ENCODE measurements at regions not wholly inside any gene's neighbourhood (a gene's known extent, or its start where the extent isn't known, plus 50 kb on each side); places are given as distances from the start of the nearest gene placed in this dataset.

DNA sequence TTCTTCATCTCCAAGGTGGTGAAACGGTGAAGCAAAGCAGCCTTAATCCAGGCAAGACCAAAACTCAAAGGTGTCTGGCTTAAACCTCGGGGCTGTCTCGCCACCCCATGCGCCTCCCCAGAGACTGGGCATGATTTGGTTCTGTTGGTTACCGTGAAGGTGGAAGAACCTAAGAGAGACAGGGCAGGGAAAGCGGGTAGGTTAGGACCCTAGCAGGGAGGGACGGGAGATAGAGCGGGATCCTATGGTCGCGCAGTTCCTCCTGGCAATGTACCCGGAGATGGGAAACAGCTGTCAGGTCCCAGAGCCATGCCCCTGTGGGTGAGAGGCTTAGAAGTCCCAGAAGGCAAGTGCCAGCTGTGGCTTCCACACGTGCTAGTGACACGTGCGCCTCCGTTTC, 418.3 kb upstream of the IRX1 start:
- Histone ChIP-seq H3K27me3 (ENCODE audit: control insufficient read depth, insufficient read depth, low read length) (no peaks in the 10 kb centered on the region), H3K27ac (ENCODE audit: low read depth, low read length) (no peak overlapping the region), H3K4me3 (ENCODE audit: low read depth, low read length) (no peak overlapping the region), H3K4me1 (ENCODE audit: control insufficient read depth, insufficient read depth, low read length) (peaks cover 5% of the 10 kb centered on the region), H3K9me3 (ENCODE audit: control insufficient read depth, insufficient read depth, low read depth, low read length) (no peaks in the 10 kb centered on the region), H3K36me3 (ENCODE audit: control insufficient read depth, insufficient read depth, low read length) (no peaks in the 10 kb centered on the region), H3K9ac (ENCODE audit: low read length) (no peak overlapping the region)

DNA sequence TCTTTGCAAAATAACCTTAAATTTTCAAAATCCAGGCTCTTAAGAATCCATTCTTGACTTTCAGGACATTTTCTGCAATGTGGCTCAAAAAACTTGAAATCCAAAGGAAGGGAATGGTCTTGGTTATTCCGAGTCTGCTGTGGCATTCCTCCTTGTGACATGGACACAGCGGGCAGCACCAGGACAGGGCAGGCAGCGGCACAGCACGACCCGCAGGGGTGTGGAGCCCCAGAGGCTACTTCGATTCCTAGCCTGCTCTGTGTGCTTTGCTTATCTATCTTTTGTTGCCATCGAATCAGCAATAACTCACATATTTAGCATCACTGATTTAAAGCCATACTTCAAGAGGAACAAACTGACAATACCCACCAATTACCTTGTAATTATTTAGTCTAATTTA, 420.2 kb upstream of the IRX1 start:
- no peak overlapping the region for H3K4me3 ChIP-seq (ENCODE audit: low read depth, low read length)
- no peaks in the 10 kb centered on the region for H3K27me3 ChIP-seq (ENCODE audit: control insufficient read depth, insufficient read depth, low read length)
- H3K27ac ChIP-seq (ENCODE audit: low read depth, low read length), result no peak overlapping the region
- peaks cover 5% of the 10 kb centered on the region for H3K4me1 ChIP-seq (ENCODE audit: control insufficient read depth, insufficient read depth, low read length)
- H3K9ac ChIP-seq (ENCODE audit: low read length), result no peak overlapping the region
- no peaks in the 10 kb centered on the region for H3K36me3 ChIP-seq (ENCODE audit: control insufficient read depth, insufficient read depth, low read length)
- no peaks in the 10 kb centered on the region for H3K9me3 ChIP-seq (ENCODE audit: control insufficient read depth, insufficient read depth, low read depth, low read length)

- Histone ChIP-seq H3K36me3 (ENCODE audit: control insufficient read depth, insufficient read depth, low read length) (no peaks in the 10 kb centered on the region), H3K27ac (ENCODE audit: low read depth, low read length) (no peak overlapping the region), H3K27me3 (ENCODE audit: control insufficient read depth, insufficient read depth, low read length) (no peaks in the 10 kb centered on the region), H3K9ac (ENCODE audit: low read length) (no peak overlapping the region), H3K4me3 (ENCODE audit: low read depth, low read length) (no peak overlapping the region), H3K4me1 (ENCODE audit: control insufficient read depth, insufficient read depth, low read length) (no peaks in the 10 kb centered on the region), H3K9me3 (ENCODE audit: control insufficient read depth, insufficient read depth, low read depth, low read length) (peaks cover 30% of the 10 kb centered on the region)
These were observed 416.0 kb upstream of the IRX2 start for GRCh38 chr5:3167473-3167872.

DNA sequence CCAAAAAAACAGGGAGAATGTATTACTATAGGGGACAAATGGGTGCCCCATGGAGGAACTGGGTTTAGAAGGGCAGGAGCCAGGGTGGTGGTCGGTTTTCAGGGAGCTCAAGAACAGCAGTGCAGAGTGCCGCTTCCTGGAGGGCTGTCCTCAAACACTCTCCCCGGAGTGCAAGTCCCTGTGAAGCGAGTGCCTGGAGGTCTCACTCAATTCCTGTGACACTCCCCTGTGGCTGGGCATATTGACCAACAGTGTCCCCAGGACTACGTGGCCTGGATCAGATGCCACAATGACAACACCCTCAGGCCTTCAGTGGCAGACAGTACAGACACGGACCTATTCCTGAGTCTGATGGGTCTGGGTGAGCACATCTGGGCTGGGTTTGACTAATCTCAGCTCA, 412.1 kb upstream of the IRX2 start:
- Histone ChIP-seq H3K27ac (ENCODE audit: low read depth, low read length) (no peak overlapping the region), H3K9ac (ENCODE audit: low read length) (no peak overlapping the region), H3K27me3 (ENCODE audit: control insufficient read depth, insufficient read depth, low read length) (no peaks in the 10 kb centered on the region), H3K9me3 (ENCODE audit: control insufficient read depth, insufficient read depth, low read depth, low read length) (peaks cover 26% of the 10 kb centered on the region), H3K36me3 (ENCODE audit: control insufficient read depth, insufficient read depth, low read length) (no peaks in the 10 kb centered on the region), H3K4me1 (ENCODE audit: control insufficient read depth, insufficient read depth, low read length) (no peaks in the 10 kb centered on the region), H3K4me3 (ENCODE audit: low read depth, low read length) (no peak overlapping the region)

- H3K4me3 ChIP-seq (ENCODE audit: low read depth, low read length), result no peak overlapping the region
- H3K9me3 ChIP-seq (ENCODE audit: control insufficient read depth, insufficient read depth, low read depth, low read length), result peaks cover 9% of the 10 kb centered on the region; the same call in 1 of the 2 replicates
- H3K4me1 ChIP-seq (ENCODE audit: control insufficient read depth, insufficient read depth, low read length), result no peaks in the 10 kb centered on the region
- H3K36me3 ChIP-seq (ENCODE audit: control insufficient read depth, insufficient read depth, low read length), result no peaks in the 10 kb centered on the region
- no peak overlapping the region for H3K27ac ChIP-seq (ENCODE audit: low read depth, low read length)
- no peaks in the 10 kb centered on the region for H3K27me3 ChIP-seq (ENCODE audit: control insufficient read depth, insufficient read depth, low read length)
- no peak overlapping the region for H3K9ac ChIP-seq (ENCODE audit: low read length)
These were observed 410.2 kb upstream of the IRX2 start for GRCh38 chr5:3161672-3162071.

- Histone ChIP-seq H3K4me1 (ENCODE audit: control insufficient read depth, insufficient read depth, low read length) (0 out of 2 replicates have a peak, but pooled peaks cover 3% of the 10 kb centered on the region), H3K27me3 (ENCODE audit: control insufficient read depth, insufficient read depth, low read length) (no peaks in the 10 kb centered on the region), H3K9ac (ENCODE audit: low read length) (no peak overlapping the region), H3K36me3 (ENCODE audit: control insufficient read depth, insufficient read depth, low read length) (no peaks in the 10 kb centered on the region), H3K27ac (ENCODE audit: low read depth, low read length) (no peak overlapping the region), H3K9me3 (ENCODE audit: control insufficient read depth, insufficient read depth, low read depth, low read length) (no peaks in the 10 kb centered on the region), H3K4me3 (ENCODE audit: low read depth, low read length) (no peak overlapping the region)
These were observed 405.7 kb upstream of the IRX2 start for GRCh38 chr5:3157214-3157613.

DNA sequence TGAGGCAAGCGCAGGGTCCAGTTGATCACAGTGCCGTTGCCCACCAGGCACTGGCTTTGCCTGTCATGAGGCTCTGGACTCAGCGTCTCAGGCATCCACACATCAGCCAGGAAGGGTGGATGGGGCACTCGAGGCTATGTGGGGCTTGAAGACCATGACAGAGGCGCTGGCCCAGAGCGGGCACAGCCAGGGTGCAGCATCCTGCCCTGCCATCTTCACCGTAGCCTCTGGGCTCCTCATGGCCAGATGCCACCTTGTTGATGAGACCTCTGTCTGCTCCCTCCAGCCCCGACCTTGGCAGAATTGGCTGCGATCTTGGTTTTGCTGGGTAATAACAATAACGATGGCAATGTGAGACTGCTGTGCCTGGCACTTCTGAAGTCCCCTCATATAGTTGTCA, 404.2 kb upstream of the IRX2 start:
- H3K36me3 ChIP-seq (ENCODE audit: control insufficient read depth, insufficient read depth, low read length), result no peaks in the 10 kb centered on the region
- H3K27ac ChIP-seq (ENCODE audit: low read depth, low read length), result no peak overlapping the region
- H3K4me3 ChIP-seq (ENCODE audit: low read depth, low read length), result no peak overlapping the region
- H3K4me1 ChIP-seq (ENCODE audit: control insufficient read depth, insufficient read depth, low read length), result 0 out of 2 replicates have a peak, but pooled peaks cover 3% of the 10 kb centered on the region
- H3K9ac ChIP-seq (ENCODE audit: low read length), result no peak overlapping the region
- peaks cover 4% of the 10 kb centered on the region; the same call in 1 of the 2 replicates for H3K9me3 ChIP-seq (ENCODE audit: control insufficient read depth, insufficient read depth, low read depth, low read length)
- H3K27me3 ChIP-seq (ENCODE audit: control insufficient read depth, insufficient read depth, low read length), result no peaks in the 10 kb centered on the region

DNA sequence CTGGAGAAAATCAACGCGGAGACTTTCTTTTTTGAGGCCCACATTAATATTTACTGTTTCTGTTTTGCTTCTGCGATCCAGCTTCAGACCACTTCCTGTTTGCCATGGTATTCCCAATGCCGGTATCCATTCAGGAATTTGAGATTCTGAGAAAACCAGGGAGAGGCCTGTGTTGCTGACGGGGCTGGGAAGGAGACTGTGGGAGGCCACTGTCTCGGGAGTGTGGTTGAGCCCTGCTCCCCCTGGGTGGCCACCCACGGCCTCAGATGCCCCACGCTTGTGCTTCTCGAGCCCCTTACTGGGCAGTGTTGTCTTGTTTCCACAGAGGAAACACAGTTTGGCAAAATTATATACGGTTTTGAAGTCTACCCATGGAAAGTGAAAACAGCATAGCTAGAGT, 403.6 kb upstream of the IRX2 start:
- H3K27me3 ChIP-seq (ENCODE audit: control insufficient read depth, insufficient read depth, low read length), result no peaks in the 10 kb centered on the region
- no peak overlapping the region for H3K4me3 ChIP-seq (ENCODE audit: low read depth, low read length)
- H3K9me3 ChIP-seq (ENCODE audit: control insufficient read depth, insufficient read depth, low read depth, low read length), result peaks cover 4% of the 10 kb centered on the region; the same call in 1 of the 2 replicates
- 0 out of 2 replicates have a peak, but pooled peaks cover 3% of the 10 kb centered on the region for H3K4me1 ChIP-seq (ENCODE audit: control insufficient read depth, insufficient read depth, low read length)
- H3K27ac ChIP-seq (ENCODE audit: low read depth, low read length), result no peak overlapping the region
- H3K9ac ChIP-seq (ENCODE audit: low read length), result no peak overlapping the region
- no peaks in the 10 kb centered on the region for H3K36me3 ChIP-seq (ENCODE audit: control insufficient read depth, insufficient read depth, low read length)

GRCh38 chr5:3153906-3154305, 402.4 kb upstream of the IRX2 start:
- Histone ChIP-seq H3K9me3 (ENCODE audit: control insufficient read depth, insufficient read depth, low read depth, low read length) (peaks cover 4% of the 10 kb centered on the region; the same call in 1 of the 2 replicates), H3K9ac (ENCODE audit: low read length) (no peak overlapping the region), H3K27me3 (ENCODE audit: control insufficient read depth, insufficient read depth, low read length) (no peaks in the 10 kb centered on the region), H3K4me3 (ENCODE audit: low read depth, low read length) (no peak overlapping the region), H3K4me1 (ENCODE audit: control insufficient read depth, insufficient read depth, low read length) (0 out of 2 replicates have a peak, but pooled peaks cover 3% of the 10 kb centered on the region), H3K27ac (ENCODE audit: low read depth, low read length) (no peak overlapping the region), H3K36me3 (ENCODE audit: control insufficient read depth, insufficient read depth, low read length) (no peaks in the 10 kb centered on the region)

GRCh38 chr5:3153226-3153858, 401.9 kb upstream of the IRX2 start:
- Histone ChIP-seq H3K36me3 (ENCODE audit: control insufficient read depth, insufficient read depth, low read length) (no peaks in the 10 kb centered on the region), H3K9ac (ENCODE audit: low read length) (no peak overlapping the region), H3K4me1 (ENCODE audit: control insufficient read depth, insufficient read depth, low read length) (0 out of 2 replicates have a peak, but pooled peaks cover 3% of the 10 kb centered on the region), H3K27ac (ENCODE audit: low read depth, low read length) (no peak overlapping the region), H3K4me3 (ENCODE audit: low read depth, low read length) (no peak overlapping the region), H3K27me3 (ENCODE audit: control insufficient read depth, insufficient read depth, low read length) (no peaks in the 10 kb centered on the region), H3K9me3 (ENCODE audit: control insufficient read depth, insufficient read depth, low read depth, low read length) (peaks cover 4% of the 10 kb centered on the region; the same call in 1 of the 2 replicates)

- Histone ChIP-seq H3K9me3 (ENCODE audit: control insufficient read depth, insufficient read depth, low read depth, low read length) (peaks cover 4% of the 10 kb centered on the region; the same call in 1 of the 2 replicates), H3K27me3 (ENCODE audit: control insufficient read depth, insufficient read depth, low read length) (no peaks in the 10 kb centered on the region), H3K27ac (ENCODE audit: low read depth, low read length) (no peak overlapping the region), H3K36me3 (ENCODE audit: control insufficient read depth, insufficient read depth, low read length) (no peaks in the 10 kb centered on the region), H3K4me3 (ENCODE audit: low read depth, low read length) (no peak overlapping the region), H3K4me1 (ENCODE audit: control insufficient read depth, insufficient read depth, low read length) (0 out of 2 replicates have a peak, but pooled peaks cover under 1% of the 10 kb centered on the region), H3K9ac (ENCODE audit: low read length) (no peak overlapping the region)
These were observed 398.4 kb upstream of the IRX2 start for GRCh38 chr5:3149899-3150298.
